Loucy (cell line): ENCODE measurements at regions not wholly inside any gene's neighbourhood (a gene's known extent, or its start where the extent isn't known, plus 50 kb on each side); places are given as distances from the start of the nearest gene placed in this dataset.

Experiments used
- CTCF ChIP-seq: fragments of 200-600 bp; sonication (generic); conservative IDR thresholded peaks from 2 replicates; pipeline ENCODE4 v1.5.1; 2014; ENCODE audit warnings: mild to moderate bottlenecking, antibody characterized with exemption, low read length
- EZH2phosphoT487 ChIP-seq: fragments of 200-600 bp; IDR thresholded peaks from 2 replicates; pipeline ENCODE4 v1.6.1; 2018; ENCODE audit warnings: antibody characterized with exemption, mild to moderate bottlenecking, moderate library complexity, borderline replicate concordance

- TF ChIP-seq CTCF = no peak
- no peak for TF ChIP-seq EZH2phosphoT487
Measured at GRCh38 chr10:131825150-131825848, 75.5 kb upstream of the PPP2R2D start.
